Testis (tissue), 2 donors: ENCODE measurements at regions not wholly inside any gene's neighbourhood (a gene's known extent, or its start where the extent isn't known, plus 50 kb on each side); places are given as distances from the start of the nearest gene placed in this dataset.

ENCODE experiments used
- POLR2A ChIP-seq: fragments of 450-650 bp; IDR thresholded peaks from one replicate; pipeline ENCODE4 v1.6.1; 2017; ENCODE audit warnings: antibody characterized with exemption, mild to moderate bottlenecking, moderate library complexity
- TF ChIP-seq, protein P1 (sequence below), 3 experiments: fragments of 450-650 bp in 2 of 3; fragments of 200-600 bp in 1 of 3; sonication (generic) in 1 of 3; IDR thresholded peaks; one replicate each; pipeline ENCODE4 v1.5.1; 2016 to 2019; ENCODE audit warnings: antibody characterized with exemption in 3 of 3, mild to moderate bottlenecking in 2 of 3, moderate library complexity in 1 of 3

DNA sequence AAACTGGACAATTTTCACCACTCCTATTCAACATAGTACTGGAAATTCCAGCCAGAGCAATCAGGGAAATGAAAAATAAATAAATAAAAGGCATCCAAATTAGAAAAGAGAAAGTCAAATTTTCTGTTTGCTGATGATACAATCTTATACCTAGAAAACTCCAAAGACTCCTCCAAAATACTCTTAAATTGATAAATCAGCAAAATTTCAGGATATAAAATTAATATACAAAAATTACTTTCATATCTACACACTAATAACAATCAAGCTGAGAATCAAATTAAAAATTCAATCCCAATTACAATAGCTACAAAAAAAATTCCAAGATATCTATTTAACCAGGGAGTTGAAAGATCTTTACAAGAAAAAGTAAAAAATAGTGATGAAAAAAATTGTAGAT, 651.9 kb downstream of the DTWD2 start:
- TF ChIP-seq, protein P1, sequence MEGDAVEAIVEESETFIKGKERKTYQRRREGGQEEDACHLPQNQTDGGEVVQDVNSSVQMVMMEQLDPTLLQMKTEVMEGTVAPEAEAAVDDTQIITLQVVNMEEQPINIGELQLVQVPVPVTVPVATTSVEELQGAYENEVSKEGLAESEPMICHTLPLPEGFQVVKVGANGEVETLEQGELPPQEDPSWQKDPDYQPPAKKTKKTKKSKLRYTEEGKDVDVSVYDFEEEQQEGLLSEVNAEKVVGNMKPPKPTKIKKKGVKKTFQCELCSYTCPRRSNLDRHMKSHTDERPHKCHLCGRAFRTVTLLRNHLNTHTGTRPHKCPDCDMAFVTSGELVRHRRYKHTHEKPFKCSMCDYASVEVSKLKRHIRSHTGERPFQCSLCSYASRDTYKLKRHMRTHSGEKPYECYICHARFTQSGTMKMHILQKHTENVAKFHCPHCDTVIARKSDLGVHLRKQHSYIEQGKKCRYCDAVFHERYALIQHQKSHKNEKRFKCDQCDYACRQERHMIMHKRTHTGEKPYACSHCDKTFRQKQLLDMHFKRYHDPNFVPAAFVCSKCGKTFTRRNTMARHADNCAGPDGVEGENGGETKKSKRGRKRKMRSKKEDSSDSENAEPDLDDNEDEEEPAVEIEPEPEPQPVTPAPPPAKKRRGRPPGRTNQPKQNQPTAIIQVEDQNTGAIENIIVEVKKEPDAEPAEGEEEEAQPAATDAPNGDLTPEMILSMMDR (IDR thresholded peaks at IDR 0.05), result no peak
- TF ChIP-seq POLR2A, result no peak
